SK-N-SH treated with all-trans-retinoic acid at 6 μM for 48 hours (cell line): ENCODE measurements at regions not wholly inside any gene's neighbourhood (a gene's known extent, or its start where the extent isn't known, plus 50 kb on each side); places are given as distances from the start of the nearest gene placed in this dataset.

Source experiments
- ATAC-seq: fragments of 200-7000 bp; cut with Tn5 transposase; 3 replicates; pipeline ENCODE4 v1.9.1; 2020; ENCODE audit warnings: mild to moderate bottlenecking, moderate library complexity
- ARNTL ChIP-seq: fragments of 450-650 bp; formaldehyde crosslinking; IDR thresholded peaks from 2 replicates; pipeline ENCODE4 v1.5.0; 2020; ENCODE audit warnings: low read depth, mild to moderate bottlenecking, moderate library complexity, borderline replicate concordance
- BACH2 ChIP-seq: fragments of 250-450 bp; sonication (Bioruptor Pico); IDR thresholded peaks from 2 replicates; pipeline ENCODE4 v1.9.0; 2021; ENCODE audit warnings: mild to moderate bottlenecking, borderline replicate concordance
- CSDC2 ChIP-seq: fragments of 250-450 bp; sonication (Bioruptor Pico); IDR thresholded peaks from 2 replicates; pipeline ENCODE4 v1.5.0; 2020; ENCODE audit warnings: mild to moderate bottlenecking, moderate library complexity
- CSRNP3 ChIP-seq: fragments of 250-450 bp; sonication (Bioruptor Pico); IDR thresholded peaks from 2 replicates; pipeline ENCODE4 v1.5.1; 2021; ENCODE audit warnings: mild to moderate bottlenecking, moderate library complexity
- ESRRG ChIP-seq: fragments of 250-450 bp; sonication (Bioruptor Pico); IDR thresholded peaks from 2 replicates; pipeline ENCODE4 v1.6.1; 2021; ENCODE audit warnings: mild to moderate bottlenecking
- GLIS3 ChIP-seq: fragments of 250-450 bp; sonication (Bioruptor Pico); IDR thresholded peaks from 2 replicates; pipeline ENCODE4 v1.5.0; 2020; ENCODE audit warnings: mild to moderate bottlenecking, moderate library complexity
- ISL1 ChIP-seq: fragments of 250-450 bp; sonication (Bioruptor Pico); IDR thresholded peaks from 2 replicates; pipeline ENCODE4 v2.1.2; 2022; ENCODE audit warnings: mild to moderate bottlenecking, moderate library complexity
- OSR1 ChIP-seq: fragments of 250-450 bp; sonication (Bioruptor Pico); IDR thresholded peaks from 2 replicates; pipeline ENCODE4 v1.8.0; 2022; ENCODE audit warnings: moderate library complexity, mild to moderate bottlenecking, inconsistent platforms
- PATZ1 ChIP-seq: fragments of 250-450 bp; sonication (Bioruptor Pico); IDR thresholded peaks from 2 replicates; pipeline ENCODE4 v1.8.0; 2020; ENCODE audit warnings: mild to moderate bottlenecking, moderate library complexity, borderline replicate concordance
- POU6F1 ChIP-seq: fragments of 250-450 bp; sonication (Bioruptor Pico); IDR thresholded peaks from 2 replicates; pipeline ENCODE4 v1.8.0; 2021; ENCODE audit warnings: low read depth, mild to moderate bottlenecking, moderate library complexity, borderline replicate concordance
- PPARA ChIP-seq: fragments of 250-450 bp; sonication (Bioruptor Pico); IDR thresholded peaks from 2 replicates; pipeline ENCODE4 v1.5.0; 2020; ENCODE audit warnings: mild to moderate bottlenecking, borderline replicate concordance
- RARB ChIP-seq: fragments of 250-450 bp; sonication (Bioruptor Pico); IDR thresholded peaks from 2 replicates; pipeline ENCODE4 v1.8.0; 2021; ENCODE audit warnings: mild to moderate bottlenecking, moderate library complexity
- SNAI2 ChIP-seq: fragments of 250-450 bp; sonication (Bioruptor Pico); IDR thresholded peaks from 2 replicates; pipeline ENCODE4 v1.5.0; 2020; ENCODE audit warnings: mild to moderate bottlenecking, moderate library complexity
- TCF4 ChIP-seq: fragments of 250-450 bp; sonication (Bioruptor Pico); IDR thresholded peaks from 2 replicates; pipeline ENCODE4 v1.8.0; 2021; ENCODE audit warnings: mild to moderate bottlenecking, moderate library complexity, borderline replicate concordance
- TOX ChIP-seq: fragments of 250-450 bp; sonication (Bioruptor Pico); IDR thresholded peaks from 2 replicates; pipeline ENCODE4 v1.8.0; 2021; ENCODE audit warnings: mild to moderate bottlenecking, moderate library complexity, borderline replicate concordance
- ZC3H10 ChIP-seq: fragments of 250-450 bp; sonication (Bioruptor Pico); IDR thresholded peaks from 2 replicates; pipeline ENCODE4 v1.5.1; 2021; ENCODE audit warnings: mild to moderate bottlenecking, moderate library complexity
- ZFP3 ChIP-seq: fragments of 250-450 bp; sonication (Bioruptor Pico); IDR thresholded peaks from 2 replicates; pipeline ENCODE4 v1.5.0; 2020; ENCODE audit warnings: mild to moderate bottlenecking, moderate library complexity
- ZFP30 ChIP-seq: fragments of 450-650 bp; formaldehyde crosslinking; IDR thresholded peaks from 2 replicates; pipeline ENCODE4 v1.5.0; 2022; ENCODE audit warnings: mild to moderate bottlenecking, moderate library complexity
- ZNF565 ChIP-seq: fragments of 450-650 bp; formaldehyde crosslinking; conservative IDR thresholded peaks from 2 replicates; pipeline ENCODE4 v1.5.0; 2020; ENCODE audit warnings: low read depth, mild to moderate bottlenecking, moderate library complexity
- ZNF70 ChIP-seq: fragments of 450-650 bp; formaldehyde crosslinking; IDR thresholded peaks from 2 replicates; pipeline ENCODE4 v1.5.0; 2020; ENCODE audit warnings: mild to moderate bottlenecking, moderate library complexity
- ZNF8 ChIP-seq: fragments of 450-650 bp; formaldehyde crosslinking; IDR thresholded peaks from 2 replicates; pipeline ENCODE4 v1.5.0; 2020; ENCODE audit warnings: mild to moderate bottlenecking, moderate library complexity
- TF ChIP-seq, protein P1 (sequence below): fragments of 250-450 bp; sonication (Bioruptor Pico); IDR thresholded peaks from 2 replicates; pipeline ENCODE4 v1.5.1; 2020; ENCODE audit warnings: low read depth, mild to moderate bottlenecking, moderate library complexity
- TF ChIP-seq, protein P2 (sequence below): fragments of 250-450 bp; sonication (Bioruptor Pico); IDR thresholded peaks from 2 replicates; pipeline ENCODE4 v1.5.0; 2020; ENCODE audit warnings: mild to moderate bottlenecking, moderate library complexity

- no peak for TF ChIP-seq ZFP3 (CRISPR knock-in tag)
- TF ChIP-seq ZNF70, result no peak
- TF ChIP-seq ESRRG (CRISPR knock-in tag), result no peak
- no peak for TF ChIP-seq ZNF8 (CRISPR knock-in tag)
- TF ChIP-seq GLIS3 (CRISPR knock-in tag), result no peak
- TF ChIP-seq CSDC2, result no peak
- no peak for TF ChIP-seq ARNTL
- no peak for TF ChIP-seq PATZ1 (CRISPR knock-in tag)
- no peak for TF ChIP-seq RARB
- no peak for TF ChIP-seq ZC3H10 (CRISPR knock-in tag)
- TF ChIP-seq POU6F1 (CRISPR knock-in tag), result no peak
- no peak for TF ChIP-seq OSR1 (CRISPR knock-in tag)
- no peak for TF ChIP-seq ISL1 (CRISPR knock-in tag)
- no peak for TF ChIP-seq ZNF565 (CRISPR knock-in tag)
- no peak for TF ChIP-seq TCF4 (CRISPR knock-in tag)
- ATAC-seq, result no peak
Measured at GRCh38 chr2:118363604-118364003, 275.3 kb downstream of the INSIG2 start.

DNA sequence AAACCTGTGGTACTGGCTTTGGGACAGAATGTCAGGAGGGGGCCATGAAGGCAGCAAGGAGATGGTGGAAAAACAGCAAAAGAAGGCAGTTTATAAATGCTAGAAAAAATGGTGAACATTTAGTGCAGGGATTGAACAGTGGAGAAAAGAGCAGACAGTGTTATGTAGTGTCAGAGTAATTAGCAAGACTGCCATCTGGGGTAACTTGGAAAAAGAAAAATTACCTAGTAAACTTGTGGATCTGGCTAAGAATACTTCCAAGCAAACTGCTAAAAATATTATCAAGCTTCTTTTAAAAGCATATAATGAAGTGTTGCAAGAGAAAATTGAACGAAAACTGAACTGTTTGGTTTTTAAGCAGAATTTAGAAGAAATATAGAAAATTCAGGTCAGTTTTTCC lies 267.8 kb downstream of the INSIG2 start:
- no peak for ATAC-seq
- TF ChIP-seq ZFP3 (CRISPR knock-in tag), result no peak
- TF ChIP-seq ZNF8 (CRISPR knock-in tag), result no peak
- no peak for TF ChIP-seq POU6F1 (CRISPR knock-in tag)
- TF ChIP-seq ISL1 (CRISPR knock-in tag), result no peak
- no peak for TF ChIP-seq OSR1 (CRISPR knock-in tag)
- TF ChIP-seq ZC3H10 (CRISPR knock-in tag), result no peak
- TF ChIP-seq TOX (CRISPR knock-in tag), result no peak
- no peak for TF ChIP-seq BACH2
- TF ChIP-seq ZNF565 (CRISPR knock-in tag), result no peak
- TF ChIP-seq, protein P1, sequence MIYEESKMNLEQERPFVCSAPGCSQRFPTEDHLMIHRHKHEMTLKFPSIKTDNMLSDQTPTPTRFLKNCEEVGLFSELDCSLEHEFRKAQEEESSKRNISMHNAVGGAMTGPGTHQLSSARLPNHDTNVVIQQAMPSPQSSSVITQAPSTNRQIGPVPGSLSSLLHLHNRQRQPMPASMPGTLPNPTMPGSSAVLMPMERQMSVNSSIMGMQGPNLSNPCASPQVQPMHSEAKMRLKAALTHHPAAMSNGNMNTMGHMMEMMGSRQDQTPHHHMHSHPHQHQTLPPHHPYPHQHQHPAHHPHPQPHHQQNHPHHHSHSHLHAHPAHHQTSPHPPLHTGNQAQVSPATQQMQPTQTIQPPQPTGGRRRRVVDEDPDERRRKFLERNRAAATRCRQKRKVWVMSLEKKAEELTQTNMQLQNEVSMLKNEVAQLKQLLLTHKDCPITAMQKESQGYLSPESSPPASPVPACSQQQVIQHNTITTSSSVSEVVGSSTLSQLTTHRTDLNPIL (CRISPR knock-in tag), result no peak
- no peak for TF ChIP-seq ESRRG (CRISPR knock-in tag)
- TF ChIP-seq CSRNP3, result no peak
- TF ChIP-seq, protein P2, sequence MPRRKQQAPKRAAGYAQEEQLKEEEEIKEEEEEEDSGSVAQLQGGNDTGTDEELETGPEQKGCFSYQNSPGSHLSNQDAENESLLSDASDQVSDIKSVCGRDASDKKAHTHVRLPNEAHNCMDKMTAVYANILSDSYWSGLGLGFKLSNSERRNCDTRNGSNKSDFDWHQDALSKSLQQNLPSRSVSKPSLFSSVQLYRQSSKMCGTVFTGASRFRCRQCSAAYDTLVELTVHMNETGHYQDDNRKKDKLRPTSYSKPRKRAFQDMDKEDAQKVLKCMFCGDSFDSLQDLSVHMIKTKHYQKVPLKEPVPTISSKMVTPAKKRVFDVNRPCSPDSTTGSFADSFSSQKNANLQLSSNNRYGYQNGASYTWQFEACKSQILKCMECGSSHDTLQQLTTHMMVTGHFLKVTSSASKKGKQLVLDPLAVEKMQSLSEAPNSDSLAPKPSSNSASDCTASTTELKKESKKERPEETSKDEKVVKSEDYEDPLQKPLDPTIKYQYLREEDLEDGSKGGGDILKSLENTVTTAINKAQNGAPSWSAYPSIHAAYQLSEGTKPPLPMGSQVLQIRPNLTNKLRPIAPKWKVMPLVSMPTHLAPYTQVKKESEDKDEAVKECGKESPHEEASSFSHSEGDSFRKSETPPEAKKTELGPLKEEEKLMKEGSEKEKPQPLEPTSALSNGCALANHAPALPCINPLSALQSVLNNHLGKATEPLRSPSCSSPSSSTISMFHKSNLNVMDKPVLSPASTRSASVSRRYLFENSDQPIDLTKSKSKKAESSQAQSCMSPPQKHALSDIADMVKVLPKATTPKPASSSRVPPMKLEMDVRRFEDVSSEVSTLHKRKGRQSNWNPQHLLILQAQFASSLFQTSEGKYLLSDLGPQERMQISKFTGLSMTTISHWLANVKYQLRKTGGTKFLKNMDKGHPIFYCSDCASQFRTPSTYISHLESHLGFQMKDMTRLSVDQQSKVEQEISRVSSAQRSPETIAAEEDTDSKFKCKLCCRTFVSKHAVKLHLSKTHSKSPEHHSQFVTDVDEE (CRISPR knock-in tag), result no peak
- no peak for TF ChIP-seq ZFP30
- no peak for TF ChIP-seq SNAI2
- no peak for TF ChIP-seq ZNF70
- TF ChIP-seq PPARA (CRISPR knock-in tag), result no peak
- no peak for TF ChIP-seq CSDC2
- no peak for TF ChIP-seq GLIS3 (CRISPR knock-in tag)
